ENCODE measurements at regions not wholly inside any gene's neighbourhood (a gene's known extent, or its start where the extent isn't known, plus 50 kb on each side); places are given as distances from the start of the nearest gene placed in this dataset.

DNA sequence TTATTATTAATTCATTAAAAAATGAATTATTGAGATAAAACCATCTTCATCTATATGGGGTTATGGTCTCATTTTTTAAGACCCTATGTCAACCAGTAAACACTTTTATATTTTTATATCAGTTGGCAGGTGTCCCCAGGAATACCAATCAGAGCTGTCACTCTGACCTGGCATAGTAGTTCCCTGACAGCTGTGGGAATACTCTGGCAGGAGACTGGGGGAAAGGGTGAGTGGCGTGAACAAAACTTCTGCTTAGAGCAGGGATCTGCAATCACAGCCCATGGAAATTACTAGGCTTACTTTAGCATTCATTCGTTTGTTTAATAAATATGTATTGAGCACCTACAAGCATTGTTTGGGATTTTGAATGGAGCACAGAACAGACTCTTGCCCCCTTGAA is 254.1 kb upstream of the KLF3 start:
- Histone ChIP-seq H2AK5ac (ENCODE audit: low read depth, low read length) (no peak overlapping the region), H3K36me3 (ENCODE audit: control insufficient read depth, insufficient read depth, low read length) (no peaks in the 10 kb centered on the region), H3K9me1 (ENCODE audit: insufficient read depth, low read length) (no peaks in the 10 kb centered on the region), H2BK120ac (ENCODE audit: low read depth, low read length) (no peak overlapping the region), H4K5ac (ENCODE audit: low read depth, low read length) (no peak overlapping the region), H3K9ac (ENCODE audit: low read depth, low read length) (no peak overlapping the region), H4K8ac (ENCODE audit: low read depth in 2 of 2, low read length in 2 of 2) (no peak overlapping the region), H2BK15ac (ENCODE audit: low read depth, low read length) (no peak overlapping the region), H3K14ac (replicated peaks; ENCODE audit: low read depth, low read length) (no peak overlapping the region), H3K27me3 (ENCODE audit: control insufficient read depth, insufficient read depth, low read length) (peaks cover 9% of the 10 kb centered on the region), H3K18ac (ENCODE audit: low read depth, low read length) (no peak overlapping the region), H2AFZ (replicated peaks; ENCODE audit: low read length, poor library complexity) (no peak overlapping the region), H3K4me1 (ENCODE audit: control insufficient read depth, insufficient read depth, low read length) (no peaks in the 10 kb centered on the region), H3K56ac (ENCODE audit: extremely low read depth, insufficient read depth, low read length) (no peak overlapping the region), H4K91ac (ENCODE audit: insufficient read depth, low read depth, low read length) (no peak overlapping the region), H3K23ac (ENCODE audit: low read depth, low read length) (no peak overlapping the region), H4K20me1 (ENCODE audit: insufficient read depth, low read length) (no peaks in the 10 kb centered on the region), H2BK20ac (ENCODE audit: low read depth, low read length) (no peak overlapping the region), H3K4ac (ENCODE audit: low read depth, low read length) (no peak overlapping the region), H3K27ac (ENCODE audit: insufficient read depth, low read length) (no peak overlapping the region), H3K4me3 (ENCODE audit: insufficient read depth, low read depth, low read length) (no peak overlapping the region), H3K9me3 (ENCODE audit: control insufficient read depth, insufficient read depth, low read length) (no peaks in the 10 kb centered on the region), H2BK5ac (ENCODE audit: low read depth, low read length, poor library complexity, severe bottlenecking) (no peak overlapping the region), H3K79me1 (ENCODE audit: low read depth in 1 of 2, low read length in 2 of 2) (no peaks in the 10 kb centered on the region), H2AK9ac (replicated peaks; ENCODE audit: low read depth, low read length, poor library complexity) (no peak overlapping the region), H3K4me2 (ENCODE audit: low read depth, low read length) (no peak overlapping the region)
- ATAC-seq (ENCODE audit: low read depth): no peak
- ChIA-PET POLR2A (ENCODE audit: unreplicated experiment) (no interaction called here), CTCF (no interaction called here)
- BruUV-seq (replicated peaks): no TSS peak
- in situ Hi-C loops (cut with MboI; ENCODE audit: low sequenced_read_pairs): no loop called here
- dilution Hi-C loops (cut with HindIII; ENCODE audit: low sequenced_read_pairs, unreplicated experiment): no loop called here
- no peak for DNase-seq
- intact Hi-C loops (cut with micrococcal nuclease): no loop called here
- TF ChIP-seq CEBPB (IDR thresholded peaks at IDR 0.05; ENCODE audit: low read depth, low read length): no peak
- no peak for TF ChIP-seq NFE2L2 (IDR thresholded peaks at IDR 0.05; ENCODE audit: low read depth, low read length)
- TF ChIP-seq POLR2A (IDR thresholded peaks at IDR 0.05; ENCODE audit: low read depth, low read length): no peak
- WGBS, 2 experiments (ENCODE audit: extremely low coverage in 2 of 2, insufficient read length in 1 of 2): 80% methylated on average over 1 of the region's 2 CpGs; no CpG with 5 or more reads in 1 of the 2 experiments

Data from IMR-90 (cell line).